ENCODE measurements at regions not wholly inside any gene's neighbourhood (a gene's known extent, or its start where the extent isn't known, plus 50 kb on each side); places are given as distances from the start of the nearest gene placed in this dataset.

DNA sequence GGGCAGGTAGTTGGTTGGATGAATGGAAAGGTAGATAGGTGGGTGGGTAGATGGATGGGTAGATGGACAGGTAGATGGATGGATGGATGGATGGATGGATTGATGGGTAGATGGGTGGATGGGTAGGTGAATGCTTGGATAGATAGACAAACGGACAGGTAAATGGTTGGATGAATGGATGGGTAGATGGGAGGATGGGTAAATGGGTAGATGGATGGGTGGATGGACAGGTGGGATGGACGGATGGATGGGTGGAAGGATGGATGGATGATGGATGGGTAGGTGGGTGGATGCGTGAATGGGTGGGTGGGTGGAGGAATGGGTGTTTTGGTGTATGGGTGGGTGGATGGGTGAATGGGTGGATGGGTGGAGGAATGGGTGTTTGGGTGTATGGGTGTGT, 50.1 kb upstream of the ASAP2 start:
- in situ Hi-C loops (cut with HindIII; ENCODE audit: low sequenced_read_pairs) = no loop called here

- in situ Hi-C loops (cut with HindIII; ENCODE audit: low sequenced_read_pairs) = no loop called here
Observed at GRCh38 chr2:9154061-9154460, 52.6 kb upstream of the ASAP2 start.

DNA sequence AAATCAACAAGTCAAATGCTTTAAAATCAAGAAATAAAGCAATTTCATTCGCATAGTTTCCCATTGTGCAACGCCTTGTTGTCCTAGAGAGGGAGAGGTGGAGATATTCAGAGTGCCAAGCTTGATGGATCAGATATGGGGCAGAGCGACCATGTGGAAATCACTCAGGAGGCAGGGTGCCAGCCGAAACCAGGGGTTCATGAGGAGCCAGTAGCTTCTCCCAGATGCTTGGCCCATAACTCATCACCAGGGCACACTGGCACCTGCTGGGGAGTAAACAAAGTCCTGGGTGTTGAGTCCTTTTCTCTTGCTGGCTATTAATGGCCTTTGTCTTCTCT, 53.0 kb upstream of the ASAP2 start:
- in situ Hi-C loops (cut with HindIII; ENCODE audit: low sequenced_read_pairs) = no loop called here

GRCh38 chr2:9152975-9153642, 53.5 kb upstream of the ASAP2 start:
- in situ Hi-C loops (cut with HindIII; ENCODE audit: low sequenced_read_pairs) = no loop called here

DNA sequence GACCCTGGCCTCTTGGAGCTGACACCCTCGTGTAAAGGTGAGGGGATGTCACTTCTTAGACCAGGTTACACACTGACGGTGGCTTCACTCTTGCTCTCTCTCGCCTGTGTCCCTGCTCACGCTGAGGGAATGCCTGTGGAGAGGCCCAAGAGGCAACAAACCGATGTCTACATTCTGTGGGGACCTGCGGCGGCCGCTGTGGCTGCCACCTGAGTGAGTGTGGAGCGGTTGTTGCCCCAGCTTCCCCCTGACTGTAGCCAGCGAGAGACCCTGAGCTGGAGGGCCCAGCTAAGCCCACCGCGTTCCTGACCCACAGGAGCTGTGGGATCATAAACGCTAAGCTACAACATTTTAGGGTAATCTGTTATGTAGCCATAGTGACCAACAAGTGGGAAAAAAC, 55.7 kb upstream of the ASAP2 start:
- in situ Hi-C loops (cut with HindIII; ENCODE audit: low sequenced_read_pairs) = no loop called here

GRCh38 chr2:9150568-9150900, 56.1 kb upstream of the ASAP2 start:
- in situ Hi-C loops (cut with HindIII; ENCODE audit: low sequenced_read_pairs) = no loop called here

- in situ Hi-C loops (cut with HindIII; ENCODE audit: low sequenced_read_pairs) = no loop called here
Observed at GRCh38 chr2:9149726-9150567, 56.7 kb upstream of the ASAP2 start.

GRCh38 chr2:9149388-9149660, 57.3 kb upstream of the ASAP2 start:
- in situ Hi-C loops (cut with HindIII; ENCODE audit: low sequenced_read_pairs) = no loop called here

- in situ Hi-C loops (cut with HindIII; ENCODE audit: low sequenced_read_pairs) = no loop called here
Observed at GRCh38 chr2:9146646-9147045, 60.0 kb upstream of the ASAP2 start.

DNA sequence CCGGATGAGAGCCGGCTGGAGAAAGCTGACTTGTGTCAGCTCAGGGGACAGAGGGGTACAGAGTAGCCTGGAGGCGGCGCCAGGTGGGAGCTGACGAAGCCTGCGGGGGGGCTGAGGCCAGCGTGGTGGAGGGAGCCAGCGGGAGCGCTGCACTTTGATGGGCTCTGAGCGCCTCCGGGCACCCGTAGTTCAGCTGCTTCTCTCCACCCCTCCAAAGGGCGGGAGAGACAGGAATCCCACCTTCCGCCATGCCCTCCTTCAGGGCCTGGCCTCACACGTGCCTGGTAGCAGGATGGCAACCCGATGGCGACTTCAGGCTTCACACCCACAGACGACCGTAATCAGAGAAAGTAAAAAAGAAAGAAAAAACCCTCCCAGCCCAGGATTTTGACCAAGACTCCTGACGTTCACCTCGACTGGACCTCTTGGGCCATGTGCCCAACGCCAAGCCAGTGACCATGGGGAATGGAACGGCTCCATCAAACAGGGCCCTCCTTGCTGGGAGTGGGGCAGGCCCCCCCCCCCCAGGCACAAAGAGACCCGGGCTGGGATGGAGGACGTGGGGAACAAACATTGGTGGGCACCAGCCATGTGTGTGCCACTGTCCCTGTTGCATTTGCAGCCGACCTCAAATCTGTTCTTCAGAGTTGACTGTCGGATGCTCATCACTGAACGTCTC, 60.7 kb upstream of the ASAP2 start:
- in situ Hi-C loops (cut with HindIII; ENCODE audit: low sequenced_read_pairs) = no loop called here

DNA sequence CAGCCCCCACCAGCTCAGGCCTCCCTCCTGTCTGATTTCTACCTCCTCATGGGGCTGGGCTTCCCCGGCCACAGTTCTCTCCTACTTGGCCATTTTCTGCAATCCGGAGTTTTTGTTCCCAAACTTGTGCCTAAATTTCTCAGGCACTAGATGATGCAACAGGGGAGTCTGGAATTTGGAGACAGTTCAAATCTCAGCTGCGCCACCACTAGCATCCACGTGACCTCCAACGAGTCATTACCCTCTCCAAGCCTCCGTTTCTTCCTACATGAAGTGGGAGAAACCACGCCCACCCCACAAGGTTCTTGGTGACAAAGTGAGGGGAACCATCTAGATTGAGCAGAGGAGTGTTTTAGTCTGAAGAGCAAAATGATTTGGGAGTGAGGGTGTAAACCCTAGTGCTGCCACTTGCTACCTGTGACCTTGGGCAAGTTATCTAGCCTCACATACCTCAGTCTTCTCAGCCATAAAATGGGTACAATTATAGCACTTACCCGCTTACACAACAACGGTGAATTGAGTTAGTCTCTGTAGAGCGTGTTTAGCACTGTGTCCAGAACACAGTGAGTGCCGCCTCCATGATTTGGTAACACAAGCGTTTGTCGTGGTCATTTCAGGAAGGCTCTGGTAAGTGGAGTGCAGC, 61.4 kb upstream of the ASAP2 start:
- in situ Hi-C loops (cut with HindIII; ENCODE audit: low sequenced_read_pairs) = no loop called here

DNA sequence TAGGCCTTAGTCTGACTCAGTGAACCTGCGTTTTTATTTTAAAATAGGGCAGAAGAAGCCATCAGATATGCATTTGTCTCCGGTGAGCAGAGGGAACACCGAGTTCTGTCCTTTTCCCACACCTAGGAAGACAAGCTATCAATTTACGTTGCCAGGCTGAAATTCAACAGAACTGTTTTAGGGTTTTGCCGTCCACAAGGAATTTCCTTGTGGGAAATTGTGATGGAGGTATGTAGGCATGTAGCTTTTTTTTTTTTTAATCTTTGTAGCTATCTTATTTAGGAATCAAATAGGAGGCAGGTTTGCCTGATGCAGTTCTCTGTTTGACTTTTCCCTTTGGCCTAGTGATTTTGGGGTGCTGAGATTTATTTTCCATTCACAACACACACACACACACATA, 62.0 kb upstream of the ASAP2 start:
- in situ Hi-C loops (cut with HindIII; ENCODE audit: low sequenced_read_pairs) = loop anchor here (5.0 kb wide), 1 partner anchor 63 kb away; the partner anchor contains the start of gene ASAP2

- in situ Hi-C loops (cut with HindIII; ENCODE audit: low sequenced_read_pairs) = loop anchor here (5.0 kb wide), 1 partner anchor 63 kb away; the partner anchor contains the start of gene ASAP2
Observed at GRCh38 chr2:9144046-9144445, 62.6 kb upstream of the ASAP2 start.

DNA sequence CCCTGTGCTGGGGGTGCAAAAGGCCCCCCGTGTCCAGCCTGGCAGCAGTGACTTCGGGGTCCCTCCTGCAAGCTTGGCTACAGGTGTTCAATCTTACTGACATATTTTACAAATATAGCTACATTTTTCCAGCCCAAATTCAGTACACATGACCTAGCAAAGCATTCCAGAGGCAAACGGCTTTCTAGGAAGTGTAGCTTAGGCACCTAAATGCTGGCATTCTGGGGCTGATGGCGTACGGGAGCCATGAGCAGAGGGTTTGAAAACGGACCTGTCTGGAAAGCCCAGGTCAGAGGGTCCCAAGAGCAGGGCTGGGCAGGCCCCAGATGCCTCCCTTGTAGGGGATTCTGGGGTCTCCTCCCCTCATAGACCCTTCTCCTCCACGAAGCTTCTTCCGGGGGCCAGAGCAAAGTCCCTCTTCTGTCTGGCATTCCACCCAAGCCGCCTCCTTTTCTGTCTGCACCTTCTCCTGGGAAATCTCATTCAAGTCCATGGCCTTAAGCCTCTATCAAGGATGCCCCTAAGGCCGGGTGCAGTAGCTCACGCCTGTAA, 63.3 kb upstream of the ASAP2 start:
- in situ Hi-C loops (cut with HindIII; ENCODE audit: low sequenced_read_pairs) = loop anchor here (5.0 kb wide), 1 partner anchor 64 kb away; the partner anchor contains the start of gene ASAP2

- in situ Hi-C loops (cut with HindIII; ENCODE audit: low sequenced_read_pairs) = loop anchor here (5.0 kb wide), 1 partner anchor 65 kb away; the partner anchor contains the start of gene ASAP2
Observed at GRCh38 chr2:9142551-9143263, 63.9 kb upstream of the ASAP2 start.

- in situ Hi-C loops (cut with HindIII; ENCODE audit: low sequenced_read_pairs) = loop anchor here (5.0 kb wide), 1 partner anchor 65 kb away; the partner anchor contains the start of gene ASAP2
Observed at GRCh38 chr2:9141706-9142460, 64.7 kb upstream of the ASAP2 start.

DNA sequence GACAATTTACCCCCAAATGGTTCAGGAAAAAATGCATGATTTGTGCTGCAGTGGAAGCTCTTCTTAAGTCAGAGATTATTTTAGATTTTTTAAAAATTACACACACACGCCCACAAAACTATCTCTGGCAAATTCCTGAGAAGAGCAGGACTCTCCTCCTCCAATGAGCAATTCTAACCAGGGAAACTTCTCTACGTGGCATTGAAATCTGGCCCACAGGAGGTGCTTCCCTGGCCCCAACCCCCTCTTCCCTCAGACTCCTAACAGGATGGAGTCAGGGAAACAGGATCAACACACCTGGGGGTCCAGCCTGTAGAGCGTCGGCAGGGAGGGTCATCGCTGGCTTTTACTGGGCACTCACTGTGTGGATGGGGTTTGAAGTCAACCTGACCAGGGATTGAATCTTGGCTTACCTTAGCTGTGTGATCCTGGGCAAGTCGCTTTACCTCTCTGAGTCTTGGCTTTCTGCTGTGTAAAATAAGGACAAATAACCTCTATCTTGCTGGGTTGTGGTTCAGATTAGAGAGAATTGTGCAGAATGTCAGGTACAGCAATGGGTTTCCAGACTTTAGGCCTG, 65.4 kb upstream of the ASAP2 start:
- in situ Hi-C loops (cut with HindIII; ENCODE audit: low sequenced_read_pairs) = loop anchor here (5.0 kb wide), 1 partner anchor 66 kb away; the partner anchor contains the start of gene ASAP2

DNA sequence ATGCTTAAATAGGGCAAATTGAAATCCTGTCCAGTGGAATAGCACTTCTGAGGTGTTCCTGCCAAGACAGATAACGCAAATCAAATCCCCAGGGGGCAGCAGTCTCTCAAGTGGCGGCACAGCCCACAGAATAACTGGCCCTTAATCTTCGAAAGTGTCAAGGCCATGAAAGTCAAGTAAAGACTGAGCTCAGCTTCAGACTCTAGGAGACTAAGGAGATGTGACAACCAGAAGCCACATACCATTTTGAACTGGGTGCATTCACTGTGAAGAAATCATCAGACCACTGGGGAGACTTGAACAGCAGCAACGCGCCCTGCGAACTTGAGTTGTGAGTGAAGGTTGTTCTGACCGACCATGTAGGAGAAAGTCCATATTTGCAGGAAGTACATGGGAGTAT, 66.0 kb upstream of the ASAP2 start:
- in situ Hi-C loops (cut with HindIII; ENCODE audit: low sequenced_read_pairs) = loop anchor here (5.0 kb wide), 1 partner anchor 67 kb away; the partner anchor contains the start of gene ASAP2
